ENCODE measurements at regions not wholly inside any gene's neighbourhood (a gene's known extent, or its start where the extent isn't known, plus 50 kb on each side); places are given as distances from the start of the nearest gene placed in this dataset.

DNA sequence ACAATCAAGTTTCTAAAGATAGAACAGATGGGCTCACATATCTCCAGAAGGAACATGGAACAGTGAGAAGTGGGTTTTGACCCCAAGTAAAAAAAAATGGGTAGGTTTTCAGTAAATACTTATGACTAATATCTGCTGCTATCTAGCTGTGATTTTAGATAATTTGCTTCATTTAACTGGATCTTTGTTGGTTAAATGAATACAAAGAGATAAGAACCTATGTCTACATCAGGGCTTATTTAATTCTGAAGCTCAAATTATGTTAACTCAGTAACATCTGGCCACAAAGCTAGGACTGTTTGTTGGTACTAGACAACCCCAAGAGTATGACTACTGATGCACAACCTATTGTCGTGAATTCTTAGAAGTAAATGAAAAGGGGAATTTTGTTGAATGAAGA is 144.4 kb upstream of the SESN3 start:
- TF ChIP-seq CTCF (IDR thresholded peaks at IDR 0.05) (no peak), POLR2AphosphoS5 (IDR thresholded peaks at IDR 0.05; ENCODE audit: insufficient read depth in 1 of 2, low read depth in 1 of 2) (no peak)
